Body of pancreas (tissue), 4 donors: ENCODE measurements at regions not wholly inside any gene's neighbourhood (a gene's known extent, or its start where the extent isn't known, plus 50 kb on each side); places are given as distances from the start of the nearest gene placed in this dataset.

Experiments
- ATAC-seq: fragments of 150-250 bp; one replicate; pipeline ENCODE4 v1.9.1; 2016
- DNase-seq, 4 donors: peaks; one replicate each; pipeline ENCODE4 v3.0.0-alpha.2; 2019
- H3K27ac ChIP-seq, 4 donors: fragments of 200-600 bp; sonication (generic); 1 replicate in 3 of 4; 2 replicates in 1 of 4; pipeline versions ENCODE4 v1.5.1 to v1.6.1; 2016 to 2019; ENCODE audit warnings: mild to moderate bottlenecking in 1 of 4, mixed read lengths in 1 of 4, moderate library complexity in 1 of 4
- H3K27me3 ChIP-seq, 2 donors: fragments of 200-600 bp; sonication (generic); one replicate each; pipeline ENCODE4 v1.6.0; 2016; ENCODE audit warnings: mild to moderate bottlenecking in 1 of 2
- H3K36me3 ChIP-seq, 2 donors: fragments of 200-600 bp; sonication (generic); replicated peaks in 1 of 2; 2 replicates each; pipeline ENCODE4 v1.5.1; 2016; ENCODE audit warnings: low read depth in 2 of 2; ENCODE audit not compliant: insufficient read depth in 1 of 2
- H3K4me1 ChIP-seq: fragments of 200-600 bp; sonication (generic); one replicate; pipeline ENCODE4 v1.6.0; 2016
- H3K4me3 ChIP-seq, 2 donors: fragments of 200-600 bp; sonication (generic); 1 replicate in 1 of 2; 2 replicates in 1 of 2; pipeline ENCODE4 v1.5.1; 2016 to 2019
- H3K9me3 ChIP-seq, 3 donors: fragments of 200-600 bp; sonication (generic); 1 replicate in 2 of 3; 2 replicates in 1 of 3; pipeline ENCODE4 v1.5.1; 2016
- POLR2A ChIP-seq, 3 donors: fragments of 450-650 bp; IDR thresholded peaks; one replicate each; pipeline ENCODE4 v1.6.1; 2016; ENCODE audit warnings: antibody characterized with exemption in 3 of 3, mild to moderate bottlenecking in 2 of 3
- WGBS, 2 donors: methylation state at CpG; one replicate each; pipeline ENCODE4 v1.1.5; 2017; 5-methylcytosine and 5-hydroxymethylcytosine counted together
- intact Hi-C: fragments of 100-400 bp; cut with DNase I; formaldehyde crosslinking; loops from one replicate; pipeline ENCODE4 v1.15.1; 2023
- TF ChIP-seq, protein P1 (sequence below), 7 experiments: fragments of 450-650 bp in 4 of 7; fragments of 200-600 bp in 3 of 7; sonication (generic) in 3 of 7; IDR thresholded peaks; one replicate each; pipeline ENCODE4 v1.5.1; 2016 to 2019; ENCODE audit warnings: antibody characterized with exemption in 7 of 7

DNA sequence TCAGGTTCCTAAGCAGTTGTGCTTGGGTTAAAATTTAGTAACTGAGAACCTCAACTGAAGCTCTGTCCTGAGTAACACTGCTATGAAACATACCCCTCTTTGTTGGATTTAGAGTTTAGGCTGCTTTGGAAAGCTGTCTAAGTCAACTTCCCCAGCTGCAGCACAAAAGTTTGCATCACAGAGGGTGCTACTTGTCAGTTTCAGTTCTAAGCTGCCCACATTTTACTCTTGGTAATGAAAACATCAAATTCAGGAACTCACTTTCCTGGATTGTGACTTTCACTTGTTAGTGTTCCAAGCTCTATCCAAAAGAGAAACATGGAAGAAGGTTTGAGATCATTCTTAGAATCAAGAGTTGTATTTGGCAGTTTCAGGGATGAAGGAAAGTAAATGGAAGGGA, 191.7 kb upstream of the NFIA start:
- no peaks in the 10 kb centered on the region for H3K9me3 ChIP-seq
- no peaks in the 10 kb centered on the region for H3K27me3 ChIP-seq
- no peaks in the 10 kb centered on the region for H3K36me3 ChIP-seq
- no peak overlapping the region for H3K27ac ChIP-seq
- ATAC-seq (no peak), DNase-seq (no peak)
- intact Hi-C loops = no loop called here
- no peak for TF ChIP-seq POLR2A (IDR thresholded peaks at IDR 0.05)
- TF ChIP-seq, protein P1, sequence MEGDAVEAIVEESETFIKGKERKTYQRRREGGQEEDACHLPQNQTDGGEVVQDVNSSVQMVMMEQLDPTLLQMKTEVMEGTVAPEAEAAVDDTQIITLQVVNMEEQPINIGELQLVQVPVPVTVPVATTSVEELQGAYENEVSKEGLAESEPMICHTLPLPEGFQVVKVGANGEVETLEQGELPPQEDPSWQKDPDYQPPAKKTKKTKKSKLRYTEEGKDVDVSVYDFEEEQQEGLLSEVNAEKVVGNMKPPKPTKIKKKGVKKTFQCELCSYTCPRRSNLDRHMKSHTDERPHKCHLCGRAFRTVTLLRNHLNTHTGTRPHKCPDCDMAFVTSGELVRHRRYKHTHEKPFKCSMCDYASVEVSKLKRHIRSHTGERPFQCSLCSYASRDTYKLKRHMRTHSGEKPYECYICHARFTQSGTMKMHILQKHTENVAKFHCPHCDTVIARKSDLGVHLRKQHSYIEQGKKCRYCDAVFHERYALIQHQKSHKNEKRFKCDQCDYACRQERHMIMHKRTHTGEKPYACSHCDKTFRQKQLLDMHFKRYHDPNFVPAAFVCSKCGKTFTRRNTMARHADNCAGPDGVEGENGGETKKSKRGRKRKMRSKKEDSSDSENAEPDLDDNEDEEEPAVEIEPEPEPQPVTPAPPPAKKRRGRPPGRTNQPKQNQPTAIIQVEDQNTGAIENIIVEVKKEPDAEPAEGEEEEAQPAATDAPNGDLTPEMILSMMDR (IDR thresholded peaks at IDR 0.05) = no peak
- H3K4me1 ChIP-seq = peaks cover 6% of the 10 kb centered on the region
- H3K4me3 ChIP-seq = no peak overlapping the region

DNA sequence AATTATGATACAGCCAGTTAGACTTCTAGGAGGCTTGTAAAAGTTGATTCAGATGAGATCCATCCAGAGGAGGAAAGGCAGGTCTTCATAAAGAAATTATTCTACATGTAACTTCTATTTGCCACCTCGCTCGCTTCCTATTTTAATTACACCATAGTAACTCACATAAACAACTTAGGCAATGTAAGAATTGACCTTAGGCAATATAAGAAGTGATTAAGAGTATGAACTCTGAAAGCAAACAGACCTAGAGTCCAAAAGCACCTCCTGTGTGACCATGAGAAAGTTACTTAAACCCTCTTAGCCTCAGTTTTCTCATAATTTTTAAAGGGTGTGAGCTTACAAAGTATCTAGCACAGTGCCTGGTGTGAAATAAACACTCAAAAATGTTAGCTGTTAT, 192.7 kb upstream of the NFIA start:
- intact Hi-C loops = no loop called here
- DNase-seq (no peak), ATAC-seq (no peak)
- no peak for TF ChIP-seq POLR2A (IDR thresholded peaks at IDR 0.05)
- TF ChIP-seq, protein P1 (IDR thresholded peaks at IDR 0.05) = no peak
- Histone ChIP-seq H3K27me3 (no peaks in the 10 kb centered on the region), H3K36me3 (no peaks in the 10 kb centered on the region), H3K27ac (no peak overlapping the region), H3K4me3 (no peak overlapping the region), H3K9me3 (no peaks in the 10 kb centered on the region), H3K4me1 (peaks cover 4% of the 10 kb centered on the region)
- WGBS, 2 donors = 94 to 97% methylated on average over 2 of the region's 2 CpGs

DNA sequence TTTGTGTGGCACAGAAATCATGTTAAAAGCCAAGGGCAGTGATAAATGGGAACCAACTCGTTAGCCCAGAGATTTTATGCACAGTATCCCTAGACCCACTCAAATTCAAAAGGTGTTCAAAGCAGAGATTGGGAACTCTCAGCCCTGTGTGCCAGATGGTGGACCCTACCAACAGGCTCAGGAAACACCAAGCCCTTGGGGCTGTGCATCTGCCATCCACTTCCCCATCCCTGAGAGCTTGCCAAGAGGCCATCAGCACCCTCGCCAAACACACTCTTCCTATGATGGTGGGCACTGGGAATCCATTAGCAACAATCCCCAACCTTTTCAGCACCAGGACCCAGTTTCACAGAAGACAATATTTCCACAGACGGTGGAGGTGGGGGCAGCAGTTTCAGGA, 194.2 kb upstream of the NFIA start:
- no peak for ATAC-seq
- no peak for DNase-seq
- no peaks in the 10 kb centered on the region for H3K4me1 ChIP-seq

DNA sequence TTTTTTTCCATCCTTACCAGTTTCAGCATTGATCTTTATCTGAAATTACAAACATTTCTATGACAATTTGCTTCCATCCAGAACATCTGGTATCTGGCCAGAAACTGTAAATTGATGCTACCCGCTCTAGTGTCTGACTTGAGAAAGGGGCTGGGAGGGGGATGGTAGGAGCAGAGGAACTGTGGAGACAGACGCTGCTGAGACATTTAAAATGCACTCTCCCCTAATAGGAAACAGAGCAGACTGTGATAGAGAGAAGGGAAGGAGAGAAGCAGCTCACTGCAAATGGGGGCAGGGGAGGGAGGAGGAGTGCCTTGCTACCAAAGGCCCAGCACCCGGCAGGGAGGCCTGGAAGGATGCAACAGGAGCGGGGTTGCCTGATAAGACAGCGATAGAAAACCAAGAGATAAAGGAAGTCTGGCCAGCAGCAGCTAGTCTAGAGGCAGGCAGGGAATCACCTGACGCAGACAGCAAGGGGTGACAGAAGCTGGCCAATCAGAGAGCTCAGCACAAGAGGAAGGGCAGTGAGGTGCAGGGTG, 195.5 kb upstream of the NFIA start:
- H3K36me3 ChIP-seq = no peaks in the 10 kb centered on the region
- TF ChIP-seq, protein P1 (IDR thresholded peaks at IDR 0.05) = no peak
- TF ChIP-seq POLR2A (IDR thresholded peaks at IDR 0.05) = no peak
- WGBS, 2 donors = 66 to 84% methylated on average over 6 of the region's 6 CpGs
- no peaks in the 10 kb centered on the region for H3K4me1 ChIP-seq
- no peak overlapping the region for H3K27ac ChIP-seq
- no peak for DNase-seq
- intact Hi-C loops = no loop called here
- no peak for ATAC-seq
- no peak overlapping the region for H3K4me3 ChIP-seq
- H3K9me3 ChIP-seq = no peaks in the 10 kb centered on the region
- no peaks in the 10 kb centered on the region for H3K27me3 ChIP-seq

More for the DNA sequence above, 194.2 kb upstream of the NFIA start:
- Histone ChIP-seq H3K9me3 (no peaks in the 10 kb centered on the region), H3K36me3 (no peaks in the 10 kb centered on the region), H3K27ac (no peak overlapping the region), H3K27me3 (no peaks in the 10 kb centered on the region), H3K4me3 (no peak overlapping the region)
- intact Hi-C loops = no loop called here
- 68 to 73% methylated on average over 3 of the region's 3 CpGs for WGBS, 2 donors
- TF ChIP-seq POLR2A (IDR thresholded peaks at IDR 0.05) = no peak
- TF ChIP-seq, protein P1 (IDR thresholded peaks at IDR 0.05) = no peak

DNA sequence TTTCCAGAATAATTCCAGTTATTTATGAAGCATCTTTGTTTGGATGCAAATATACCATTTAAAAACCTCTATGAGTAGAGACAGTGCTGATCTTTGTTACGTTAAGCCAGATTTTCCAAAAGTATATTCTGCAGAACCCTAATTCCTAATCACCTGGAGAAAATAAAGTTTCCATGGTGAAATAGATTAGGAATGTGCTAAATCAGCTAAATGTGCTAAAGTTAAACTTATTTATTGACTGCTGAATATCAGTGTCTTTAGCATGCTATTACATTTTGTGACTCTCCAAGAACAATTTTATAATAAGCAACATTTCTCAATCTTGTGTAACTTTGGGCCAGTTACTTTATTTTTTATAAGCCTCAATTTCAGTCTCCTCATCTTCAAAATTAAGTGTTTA, 196.3 kb upstream of the NFIA start:
- WGBS, 2 donors = 78 to 90% methylated on average over 1 of the region's 1 CpG
- no peaks in the 10 kb centered on the region for H3K9me3 ChIP-seq
- no peak for TF ChIP-seq POLR2A (IDR thresholded peaks at IDR 0.05)
- TF ChIP-seq, protein P1 (IDR thresholded peaks at IDR 0.05) = no peak

More for the DNA sequence above, 196.3 kb upstream of the NFIA start:
- no peak for DNase-seq
- no peaks in the 10 kb centered on the region for H3K27me3 ChIP-seq
- H3K36me3 ChIP-seq = no peaks in the 10 kb centered on the region
- no peak overlapping the region for H3K27ac ChIP-seq
- no peaks in the 10 kb centered on the region for H3K4me1 ChIP-seq
- ATAC-seq = no peak
- intact Hi-C loops = no loop called here
- H3K4me3 ChIP-seq = no peak overlapping the region
